ENCODE measurements at regions not wholly inside any gene's neighbourhood (a gene's known extent, or its start where the extent isn't known, plus 50 kb on each side); places are given as distances from the start of the nearest gene placed in this dataset.
"Not testable (repeated sequence)": the region's sequence is repeated elsewhere in the genome, so short reads cannot be mapped to it uniquely, and the experiment has no call there.

DNA sequence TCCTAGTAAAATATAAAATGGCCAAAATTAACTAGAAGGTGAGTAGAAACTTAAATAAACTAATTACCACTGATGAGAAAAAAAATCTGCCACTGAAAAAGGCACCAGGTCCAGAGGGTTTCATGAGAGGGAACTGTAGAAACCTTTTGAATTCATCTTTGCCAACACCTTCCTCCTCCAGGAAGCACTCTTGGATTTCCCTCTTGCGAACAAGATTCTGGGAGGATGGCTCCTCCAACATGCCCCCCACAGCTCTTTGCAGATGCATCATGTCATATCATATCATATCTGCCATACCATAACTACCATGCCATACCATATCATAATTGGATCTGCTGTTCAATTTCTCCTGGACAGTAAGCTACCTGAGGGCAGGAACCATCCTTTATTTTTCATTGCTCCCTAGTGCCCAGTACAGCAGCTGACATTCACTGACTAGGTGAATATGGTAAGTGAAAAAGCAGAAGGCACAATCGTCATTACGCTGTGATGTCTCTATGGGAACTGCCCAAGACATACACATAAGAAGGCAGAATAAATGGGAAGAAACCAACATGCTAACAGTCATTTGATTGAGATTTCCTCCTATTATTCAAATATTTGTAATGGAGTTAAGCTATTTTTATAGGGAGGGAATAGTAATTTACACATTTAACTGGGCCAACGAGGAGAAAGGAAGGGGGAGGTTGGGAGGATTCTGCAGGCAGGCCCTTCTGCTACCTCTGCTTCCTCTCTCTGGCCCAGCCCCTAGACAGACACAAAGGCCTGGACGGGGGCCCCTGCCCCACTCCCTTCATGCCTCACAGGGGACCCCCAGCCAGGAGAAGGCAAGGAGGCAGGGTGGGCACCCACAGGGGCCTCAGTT, 110.1 kb upstream of the SMURF2 start:
- DNase-seq = no peak

DNA sequence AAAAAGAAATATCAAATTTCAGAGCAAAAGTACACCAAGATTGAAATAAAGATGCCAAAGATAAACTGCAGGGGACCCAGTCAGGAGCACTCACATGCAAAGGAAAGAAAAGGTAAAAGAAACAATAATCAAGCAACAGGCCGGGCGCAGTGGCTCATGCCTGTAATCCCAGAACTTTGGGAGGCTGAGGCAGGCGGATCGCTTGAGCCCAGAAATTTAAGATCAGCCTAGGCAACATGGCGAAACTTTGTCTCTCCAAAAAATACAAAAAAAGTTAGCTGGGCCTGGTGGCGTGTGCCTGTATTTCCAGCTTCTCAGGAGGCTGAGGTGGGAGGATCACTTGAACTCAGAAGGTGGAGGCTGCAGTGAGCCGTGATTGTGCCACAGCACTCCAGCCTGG, 107.6 kb upstream of the SMURF2 start:
- no peak for DNase-seq

DNA sequence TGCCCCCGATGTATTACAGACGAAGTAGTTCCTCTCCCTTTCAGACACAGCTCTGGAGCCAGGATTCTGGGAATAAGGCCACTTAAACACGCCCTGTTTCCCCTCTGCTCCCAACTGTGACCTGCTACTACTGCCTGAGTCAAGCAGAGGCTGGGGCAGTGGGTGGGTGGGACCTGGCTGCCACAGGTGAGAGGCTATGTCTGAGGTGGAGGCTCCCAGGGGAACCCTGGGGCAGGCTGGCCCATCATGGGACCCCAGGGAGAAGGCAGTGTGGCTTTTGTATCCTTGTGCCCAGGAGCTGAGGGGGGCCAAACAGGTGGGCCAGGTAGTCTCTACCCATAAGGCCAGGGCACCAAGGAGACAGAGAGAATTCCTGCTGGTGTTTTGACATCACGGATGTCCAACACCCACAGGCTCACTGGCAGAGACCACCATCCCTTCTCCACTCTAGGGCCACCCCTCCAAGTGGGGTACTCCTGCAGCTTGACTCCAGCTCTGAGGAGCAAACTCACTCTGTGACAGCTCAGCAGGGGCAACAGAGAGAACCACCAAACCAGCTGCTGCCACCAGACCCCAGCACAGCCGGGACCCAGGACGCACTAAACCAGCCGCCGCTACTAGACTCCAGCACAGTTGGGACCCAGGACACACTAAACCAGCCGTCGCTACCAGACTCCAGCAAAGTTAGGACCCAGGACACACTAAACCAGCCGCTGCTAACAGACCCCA, 105.3 kb upstream of the SMURF2 start:
- no peak for DNase-seq

DNA sequence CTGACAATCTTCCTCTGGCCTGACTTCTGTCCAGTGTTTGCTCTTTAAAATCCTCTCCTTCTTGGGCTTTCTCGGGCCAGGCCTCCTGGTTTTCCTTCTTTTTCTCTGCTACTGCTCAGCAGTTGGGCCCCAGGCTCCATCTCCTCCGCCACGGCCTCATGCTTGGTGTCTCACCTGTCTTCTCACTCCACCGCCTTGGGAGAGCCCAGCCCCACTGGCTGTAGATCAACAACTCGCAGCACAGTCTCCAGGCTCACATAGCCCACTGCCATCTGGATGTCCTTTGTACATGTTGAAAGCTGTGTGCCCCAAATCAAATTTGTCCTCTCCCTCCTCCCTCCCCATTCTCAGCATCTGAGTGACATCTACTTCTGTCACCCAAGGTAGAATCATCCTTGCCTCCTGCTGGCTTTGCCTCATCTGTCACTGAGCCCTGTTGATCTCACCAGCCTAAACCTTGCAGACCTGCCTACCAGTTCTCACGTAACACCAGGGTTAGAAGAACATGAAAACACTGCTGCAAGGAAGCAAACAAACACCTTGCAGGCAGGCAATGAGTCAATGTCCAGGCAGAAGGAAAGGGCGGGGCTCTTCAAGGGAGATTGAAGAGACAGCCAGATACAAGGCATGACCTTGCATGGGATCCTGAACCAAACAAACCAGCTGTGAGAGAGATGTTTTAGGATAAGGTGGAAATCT, 103.2 kb upstream of the SMURF2 start:
- DNase-seq = no peak

DNA sequence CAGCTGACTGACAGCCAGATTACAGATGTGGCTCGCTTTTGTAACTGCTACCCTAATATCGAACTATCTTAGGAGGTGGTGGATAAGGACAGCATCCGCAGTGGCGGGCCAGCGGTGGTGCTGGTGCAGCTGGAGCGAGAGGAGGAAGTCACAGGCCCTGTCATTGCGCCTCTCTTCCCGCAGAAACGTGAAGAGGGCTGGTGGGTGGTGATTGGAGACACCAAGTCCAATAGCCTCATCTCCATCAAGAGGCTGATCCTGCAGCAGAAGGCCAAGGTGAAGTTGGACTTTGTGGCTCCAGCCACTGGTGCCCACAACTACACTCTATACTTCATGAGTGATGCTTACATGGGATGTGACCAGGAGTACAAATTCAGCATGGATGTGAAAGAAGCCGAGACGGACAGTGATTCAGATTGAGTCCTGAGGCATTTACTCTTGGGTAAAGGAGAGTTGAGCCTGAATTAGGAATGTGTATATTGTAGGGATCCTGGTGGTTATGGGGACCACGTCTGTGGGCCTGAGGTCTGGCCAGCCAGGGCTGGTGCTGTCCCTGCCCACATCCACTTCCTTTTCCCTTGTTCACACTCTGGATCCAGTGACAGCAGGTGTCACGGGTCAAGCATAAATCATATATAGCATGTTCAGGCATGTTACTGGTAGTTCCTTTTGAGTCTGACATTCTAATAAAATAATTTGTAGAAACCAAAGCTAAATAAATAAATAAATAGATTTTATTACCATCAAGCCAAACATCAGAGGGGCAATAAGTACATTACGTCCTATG, 89.0 kb upstream of the SMURF2 start:
- DNase-seq = no peak

DNA sequence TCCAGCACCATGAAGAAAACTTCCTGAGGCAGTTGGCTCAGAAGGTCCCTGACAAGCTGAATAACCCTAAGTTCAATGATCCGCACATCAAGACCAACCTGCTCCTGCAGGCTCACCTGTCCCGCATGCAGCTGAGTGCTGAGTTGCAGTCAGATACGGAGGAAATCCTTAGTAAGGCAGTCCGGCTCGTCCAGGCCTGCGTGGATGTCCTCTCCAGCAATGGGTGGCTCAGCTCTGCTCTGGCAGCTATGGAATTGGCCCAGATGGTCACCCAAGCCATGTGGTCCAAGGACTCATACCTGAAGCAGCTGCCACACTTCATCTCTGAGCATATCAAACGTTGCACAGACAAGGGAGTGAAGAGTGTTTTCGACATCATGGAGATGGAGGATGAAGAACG, 88.4 kb upstream of the SMURF2 start:
- no peak for DNase-seq

DNA sequence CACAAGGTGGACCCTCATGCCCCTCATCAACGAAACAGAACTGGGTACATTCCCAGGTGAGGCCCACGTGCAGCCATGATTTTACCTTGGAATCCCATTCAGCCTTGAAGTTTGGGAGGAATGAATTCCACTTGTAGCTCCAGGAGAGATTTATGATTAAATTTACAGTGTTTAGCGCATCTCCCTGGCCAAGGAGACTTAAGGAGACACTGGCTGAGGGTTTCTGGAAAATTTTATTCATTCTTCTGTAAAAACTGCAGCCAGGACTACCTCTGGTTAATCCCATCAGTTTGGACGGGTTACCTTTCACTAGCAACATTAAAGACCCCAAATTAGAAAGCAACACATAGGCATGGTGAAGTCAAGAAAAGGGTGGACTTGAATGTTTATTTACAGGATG, 87.2 kb upstream of the SMURF2 start:
- DNase-seq = no peak

DNA sequence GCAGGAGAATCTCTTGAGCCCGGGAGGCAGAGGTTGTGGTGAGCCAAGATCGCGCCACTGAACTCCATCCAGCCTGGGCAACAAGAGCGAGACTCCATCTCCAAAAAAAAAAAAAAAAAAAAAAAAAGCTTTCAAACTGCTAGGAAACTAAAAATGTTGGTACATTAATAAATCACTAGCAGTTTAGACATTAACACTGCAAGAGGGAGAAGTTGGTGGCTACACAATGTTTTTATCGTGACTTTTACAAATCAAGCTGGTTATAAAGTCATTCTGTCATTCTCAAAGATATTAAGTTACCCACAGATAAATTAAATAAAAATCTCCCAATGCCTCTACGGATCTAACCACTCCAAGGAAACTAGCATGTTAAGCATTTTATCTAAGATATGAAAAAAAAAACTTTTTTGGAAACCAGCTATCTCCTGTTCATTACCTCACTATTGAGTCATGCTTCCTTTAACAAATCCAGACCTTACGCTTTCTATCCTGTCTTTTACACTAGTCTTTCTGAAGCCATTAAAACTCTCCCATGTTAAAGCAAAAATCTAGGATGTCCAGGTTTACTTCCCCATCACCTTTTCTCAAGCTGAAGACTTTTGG, 85.9 kb upstream of the SMURF2 start:
- DNase-seq = no peak

DNA sequence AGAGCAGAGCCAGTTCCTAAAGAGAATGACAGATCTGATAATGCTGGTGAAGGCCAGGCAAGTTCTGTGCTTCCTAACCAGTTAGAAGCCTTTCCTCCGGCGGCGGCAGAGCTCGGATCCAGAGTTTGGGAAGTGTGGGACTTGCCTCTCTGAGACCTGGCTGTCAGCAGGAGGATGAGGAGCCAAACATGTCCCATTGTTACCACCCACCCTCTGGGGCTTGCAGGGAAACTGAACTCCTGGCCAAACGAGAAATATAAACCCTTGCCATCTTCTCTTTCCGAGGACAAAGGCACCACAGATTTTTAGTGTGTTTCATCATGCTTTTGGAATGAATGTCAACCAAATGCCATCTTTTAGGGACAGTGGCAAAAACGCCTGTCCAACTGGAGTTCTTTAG, 80.2 kb upstream of the SMURF2 start:
- DNase-seq = no peak

DNA sequence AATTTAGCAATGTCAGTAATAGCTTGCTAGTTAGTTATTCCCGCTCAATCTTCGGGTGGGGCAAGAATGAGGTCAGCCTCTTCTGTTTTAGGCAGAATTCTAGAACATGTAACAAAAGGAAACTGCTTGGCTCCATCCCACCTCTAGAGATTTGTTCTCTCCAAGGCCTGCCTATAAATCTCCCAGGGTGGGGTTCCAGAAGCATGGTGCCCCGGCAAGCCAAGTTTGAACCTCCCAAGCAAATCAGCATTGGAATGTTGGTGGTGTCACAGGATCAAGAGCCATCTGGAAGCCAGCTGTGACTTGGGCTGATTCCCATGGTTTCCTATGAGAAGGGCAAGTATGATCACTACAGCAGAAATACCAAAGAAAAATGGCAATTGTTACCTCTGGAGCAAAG, 79.8 kb upstream of the SMURF2 start:
- DNase-seq = not testable (repeated sequence)

DNA sequence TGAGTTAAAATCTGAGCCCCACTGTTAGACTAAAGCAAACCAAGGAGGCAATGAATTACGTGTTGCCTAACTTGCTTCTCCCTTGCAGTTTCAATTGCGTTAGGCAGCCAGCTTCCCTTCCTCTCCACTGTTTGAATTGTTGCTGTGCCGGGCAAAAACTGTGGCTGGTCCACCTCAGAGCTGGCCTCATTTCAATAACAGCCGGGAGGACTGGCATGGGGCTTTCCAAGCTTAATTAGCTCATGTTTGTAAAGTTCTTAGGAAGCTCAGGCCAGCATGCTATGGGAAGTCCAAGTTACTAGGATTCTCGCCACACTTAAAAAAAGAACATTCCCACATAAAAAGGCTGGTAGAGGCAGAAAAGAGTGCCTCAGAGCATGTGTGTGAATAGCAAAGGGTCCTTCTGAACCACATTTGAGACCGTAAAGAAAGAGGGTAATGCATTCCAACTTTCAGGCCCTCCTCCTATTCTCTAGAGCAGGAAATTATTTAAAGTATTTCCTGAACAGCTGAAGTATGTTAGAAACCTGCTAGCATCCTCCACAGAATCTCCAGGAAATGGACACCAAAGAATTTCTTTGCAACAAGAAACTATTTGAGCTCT, 79.0 kb upstream of the SMURF2 start:
- DNase-seq = no peak

DNA sequence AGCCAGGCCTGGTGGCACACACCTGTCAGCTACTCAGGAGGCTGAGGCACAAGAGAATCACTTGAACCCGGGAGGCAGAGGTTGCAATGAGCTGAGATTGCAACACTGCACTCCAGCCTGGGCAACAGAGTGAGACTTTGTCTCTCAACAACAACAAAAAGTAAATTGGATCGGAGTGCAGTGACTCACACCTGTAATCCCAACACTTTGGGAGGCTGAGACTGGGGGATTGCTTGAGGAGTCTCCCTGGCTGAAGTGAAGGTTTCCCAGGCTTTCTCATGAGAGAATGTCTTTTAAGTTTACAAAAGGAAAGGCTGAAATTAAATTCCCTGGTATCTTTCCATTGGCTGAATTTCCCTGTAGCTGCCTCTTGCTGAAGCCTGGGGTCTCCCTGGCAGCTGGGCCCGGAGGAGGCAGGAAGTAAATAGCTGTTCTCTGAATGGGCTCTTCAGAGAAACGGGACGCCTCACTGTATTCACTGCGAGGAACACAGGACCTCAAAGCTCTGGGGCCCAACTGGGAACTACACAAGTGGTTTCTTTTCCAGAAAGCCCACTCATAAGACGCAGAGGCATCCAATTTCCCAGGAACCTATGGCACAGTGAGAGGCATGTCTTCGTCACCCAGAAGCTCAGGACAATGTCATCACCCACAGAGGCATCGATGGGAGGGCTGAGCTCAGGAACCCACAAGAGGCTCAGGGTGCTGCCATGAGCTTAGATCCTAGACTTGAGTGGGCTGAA, 77.4 kb upstream of the SMURF2 start:
- no peak for DNase-seq

DNA sequence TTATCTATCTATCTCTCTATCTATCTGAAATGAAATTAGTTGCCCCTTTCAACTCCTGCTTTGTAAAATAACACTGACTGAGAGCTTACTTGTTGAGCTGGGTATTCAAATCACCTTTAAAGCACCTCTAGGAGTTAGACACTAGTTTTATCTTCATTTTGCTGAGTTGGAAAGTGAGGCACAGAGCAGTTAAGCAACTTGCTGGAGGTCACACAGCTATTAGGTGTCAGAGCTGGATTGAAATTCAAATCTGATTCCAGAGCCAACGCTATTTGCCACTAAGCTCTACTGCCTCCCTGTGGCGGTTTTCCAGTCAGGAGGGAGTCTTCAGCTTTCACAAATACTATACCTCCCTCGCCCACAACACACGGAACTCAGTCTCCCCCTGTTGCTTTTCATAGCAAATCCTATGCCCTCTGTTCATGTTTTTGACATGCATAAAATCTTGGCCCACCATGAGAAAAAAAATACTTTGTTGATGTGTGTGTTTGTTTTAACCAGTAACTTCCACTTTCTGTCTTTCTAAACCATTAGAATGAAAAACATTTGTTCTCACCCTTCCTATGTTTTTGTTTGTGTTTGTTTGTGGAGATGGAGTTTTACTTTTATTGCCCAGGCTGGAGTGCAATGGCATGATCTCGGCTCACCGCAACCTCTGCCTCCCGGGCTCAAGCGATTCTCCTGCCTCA, 74.8 kb upstream of the SMURF2 start:
- DNase-seq = peak; percentile 70

DNA sequence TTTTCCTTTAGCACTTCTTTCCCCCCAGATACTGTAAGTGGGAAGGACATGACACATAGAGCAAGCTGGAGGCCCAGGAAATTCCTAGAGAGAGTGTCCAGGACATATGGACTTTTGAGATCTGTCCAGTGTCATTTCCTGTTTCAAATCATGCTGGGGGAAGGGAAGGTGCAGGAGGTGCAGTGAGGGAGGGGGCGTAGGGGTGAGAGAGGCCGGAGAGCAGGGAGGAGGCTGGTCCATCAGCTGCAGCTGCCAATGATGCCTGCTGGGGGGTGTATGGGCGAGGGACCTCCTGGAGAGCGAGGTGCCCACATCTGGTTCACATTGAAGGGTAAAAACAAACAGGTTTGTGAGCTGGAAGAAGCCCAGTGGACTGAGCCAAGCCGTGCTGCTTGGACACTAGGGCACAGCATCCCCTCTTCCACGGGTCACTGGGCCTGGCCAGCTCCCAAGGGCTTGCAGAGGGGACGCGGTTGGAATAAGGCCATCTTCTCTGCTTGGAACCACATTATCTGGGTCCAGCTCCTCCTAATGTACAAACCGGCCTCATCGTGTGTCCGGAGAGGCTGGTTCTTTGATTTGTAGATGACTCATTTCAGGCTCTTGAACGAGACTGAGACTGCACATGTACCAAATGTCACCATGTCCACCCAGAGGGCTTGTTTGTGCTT, 70.4 kb upstream of the SMURF2 start:
- no peak for DNase-seq

DNA sequence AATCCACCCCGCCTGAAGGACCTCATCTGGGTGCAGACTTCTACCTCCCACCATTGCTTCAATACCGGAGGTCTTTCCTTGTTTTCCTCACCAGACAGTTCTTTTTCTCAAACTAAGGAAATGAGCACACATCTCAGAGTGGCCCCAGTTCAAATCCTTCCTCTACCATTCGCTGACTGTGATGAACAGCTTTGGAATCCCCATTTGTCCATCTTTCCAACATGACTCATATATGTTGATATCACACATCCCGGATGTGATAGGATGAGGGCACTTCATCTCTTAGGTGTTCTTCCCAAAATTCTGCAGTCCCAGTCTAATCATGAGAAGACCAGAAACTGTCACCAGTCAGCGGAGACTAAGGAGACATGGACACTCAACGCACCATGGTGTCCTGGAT, 67.9 kb upstream of the SMURF2 start:
- not testable (repeated sequence) for DNase-seq

DNA sequence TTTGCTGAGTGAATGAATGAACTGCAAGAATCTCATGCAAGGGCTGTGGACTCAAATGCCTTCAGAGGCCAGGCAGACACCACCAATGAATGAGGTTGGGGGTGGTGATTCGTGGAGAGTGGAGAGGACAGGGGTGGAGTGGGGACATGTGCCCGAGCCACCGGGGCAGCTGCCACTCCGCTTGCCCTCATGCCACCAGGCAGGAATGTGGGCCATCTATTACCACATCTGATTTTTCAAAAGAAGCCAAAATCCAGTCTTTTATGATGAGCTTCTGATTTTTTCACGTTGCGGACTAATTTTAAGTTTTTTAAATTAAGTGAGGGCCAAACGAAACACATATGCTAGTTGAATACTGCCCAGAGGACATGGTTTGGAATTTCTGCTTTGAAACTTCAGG, 67.1 kb upstream of the SMURF2 start:
- no peak for DNase-seq

DNA sequence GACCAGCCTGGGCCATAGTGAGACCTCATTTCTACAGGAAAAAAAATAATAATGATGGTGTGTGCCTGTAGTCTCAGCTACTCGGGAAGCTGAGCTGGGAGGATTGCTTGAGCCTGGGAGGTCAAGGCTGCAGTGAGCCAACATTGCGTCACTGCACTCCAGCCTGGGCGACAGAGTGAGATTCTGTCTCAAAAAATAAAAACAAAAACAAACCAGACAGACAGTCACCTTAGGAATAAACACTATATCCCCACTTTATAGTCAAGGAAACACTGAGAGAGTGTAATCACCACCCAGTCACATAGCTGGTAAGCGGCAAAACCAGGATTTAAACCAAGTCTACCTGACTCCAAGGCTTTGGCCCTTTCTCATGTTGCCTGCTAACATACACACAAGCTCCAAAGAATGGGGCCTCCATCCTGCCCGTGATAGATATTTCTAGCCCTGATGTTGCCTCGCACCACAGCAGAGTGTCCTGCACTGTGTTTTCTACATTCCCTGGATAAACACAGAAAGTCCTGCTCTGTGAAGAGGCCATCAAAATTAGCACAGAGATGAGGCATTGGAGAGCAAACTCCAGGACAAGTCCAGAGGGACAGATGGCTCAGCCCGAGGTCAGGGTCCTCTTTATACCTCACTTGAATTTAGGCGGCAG, 66.1 kb upstream of the SMURF2 start:
- DNase-seq = no peak

DNA sequence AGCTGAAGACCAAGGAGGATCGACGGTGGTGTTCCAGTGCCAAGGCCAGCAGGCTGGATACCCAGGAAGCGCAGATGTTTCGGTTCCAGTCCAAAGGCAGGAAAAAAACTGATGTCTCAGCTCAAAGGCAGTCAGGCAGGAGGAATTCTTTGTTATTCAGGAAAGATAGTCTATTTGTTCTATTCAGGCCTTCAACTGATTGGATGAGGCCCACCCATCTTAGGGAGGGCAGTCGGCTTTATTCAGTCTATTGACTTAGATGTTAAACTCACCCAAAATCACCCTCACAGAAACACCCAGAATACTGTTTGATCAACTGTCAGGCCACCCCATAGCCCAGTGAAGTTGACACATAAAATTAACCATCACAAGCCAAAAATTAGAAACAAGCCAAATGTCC, 63.9 kb upstream of the SMURF2 start:
- DNase-seq = not testable (repeated sequence)

DNA sequence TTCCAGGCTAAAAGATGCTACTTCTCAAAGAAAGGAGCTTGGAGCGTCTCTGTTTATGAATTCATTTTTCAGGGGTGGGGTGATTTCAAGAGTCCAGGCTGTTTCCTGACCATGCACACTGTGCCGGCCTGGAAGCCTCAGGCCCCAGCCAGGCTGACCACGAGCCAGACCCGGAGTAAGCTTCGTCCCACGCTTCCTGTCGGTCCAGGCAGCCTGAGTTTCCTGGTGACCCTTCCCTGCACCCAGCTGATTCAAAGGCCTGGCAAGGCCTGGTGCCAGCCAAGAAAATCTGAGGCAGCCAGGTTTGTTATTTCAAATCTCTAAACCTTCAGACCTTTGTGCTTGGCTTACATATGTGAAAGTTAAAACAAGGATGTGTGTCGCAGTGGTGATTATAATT, 62.1 kb upstream of the SMURF2 start:
- not testable (repeated sequence) for DNase-seq

DNA sequence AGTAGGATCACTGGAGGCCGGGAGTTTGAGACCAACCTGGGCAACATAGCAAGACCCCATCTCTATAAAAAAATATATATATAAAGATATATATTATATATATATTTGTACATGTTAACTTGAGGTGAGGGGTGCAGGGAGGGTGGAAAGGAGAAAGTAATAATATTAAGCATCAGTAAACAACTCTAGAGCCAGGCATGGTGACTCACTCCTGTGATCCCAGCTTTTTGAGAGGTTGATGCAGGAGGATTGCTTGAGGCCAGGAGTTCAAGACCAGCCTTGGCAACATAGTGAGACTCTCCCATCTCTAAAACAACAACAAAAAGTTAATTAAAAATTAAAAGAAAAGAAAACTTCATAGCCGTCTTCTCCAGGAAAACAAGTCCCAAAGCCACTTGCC, 61.7 kb upstream of the SMURF2 start:
- no peak for DNase-seq

All from CD4-positive, alpha-beta T cell treated with Interleukin-17A for 1 hour (primary cell).